Smooth muscle cell (in vitro differentiated cells): ENCODE measurements at regions not wholly inside any gene's neighbourhood (a gene's known extent, or its start where the extent isn't known, plus 50 kb on each side); places are given as distances from the start of the nearest gene placed in this dataset.

Experiments
- DNase-seq: peaks from one replicate; lab custom pipeline; 2025; ENCODE audit not compliant: unreplicated experiment; lab: John Stamatoyannopoulos, UW
- H2AFZ ChIP-seq: fragments of 200-600 bp; sonication (generic); 2 replicates; pipeline ENCODE4 v1.6.0; 2016; ENCODE audit warnings: antibody characterized with exemption, low read depth, mild to moderate bottlenecking
- H3F3A ChIP-seq: fragments of 200-600 bp; sonication (generic); 2 replicates; pipeline ENCODE4 v1.6.0; 2017; ENCODE audit warnings: antibody characterized with exemption, low read depth
- H3K27ac ChIP-seq: fragments of 200-600 bp; sonication (generic); 2 replicates; pipeline ENCODE4 v1.5.1; 2016; ENCODE audit warnings: low read depth, mild to moderate bottlenecking
- H3K27me3 ChIP-seq: fragments of 200-600 bp; sonication (generic); 2 replicates; pipeline ENCODE4 v1.6.1; 2016; ENCODE audit warnings: low read depth, mild to moderate bottlenecking
- H3K36me3 ChIP-seq: fragments of 200-600 bp; sonication (generic); 2 replicates; pipeline ENCODE4 v1.5.1; 2016; ENCODE audit warnings: low read depth
- H3K4me1 ChIP-seq: fragments of 200-600 bp; sonication (generic); 2 replicates; pipeline ENCODE4 v1.5.1; 2016; ENCODE audit warnings: low read depth
- H3K4me2 ChIP-seq: fragments of 200-600 bp; sonication (generic); 2 replicates; pipeline ENCODE4 v1.6.0; 2016; ENCODE audit warnings: mild to moderate bottlenecking
- H3K4me3 ChIP-seq: fragments of 200-600 bp; sonication (generic); 2 replicates; pipeline ENCODE4 v1.5.1; 2016; ENCODE audit warnings: mild to moderate bottlenecking
- H3K79me2 ChIP-seq: fragments of 200-600 bp; sonication (generic); 2 replicates; pipeline ENCODE4 v1.6.0; 2016; ENCODE audit warnings: low read depth, mild to moderate bottlenecking
- H3K9ac ChIP-seq: fragments of 200-600 bp; sonication (generic); 2 replicates; pipeline ENCODE4 v1.6.0; 2016; ENCODE audit warnings: low read depth
- H3K9me3 ChIP-seq: fragments of 200-600 bp; sonication (generic); replicated peaks from 2 replicates; pipeline ENCODE4 v1.5.1; 2016; ENCODE audit warnings: low read depth
- H4K20me1 ChIP-seq: fragments of 200-600 bp; sonication (generic); 2 replicates; pipeline ENCODE4 v1.6.0; 2016; ENCODE audit warnings: low read depth
- WGBS: methylation state at CpG from one replicate; pipeline ENCODE4 v1.1.7; 2016; ENCODE audit warnings: low lambda C conversion rate; 5-methylcytosine and 5-hydroxymethylcytosine counted together
- TF ChIP-seq, protein P1 (sequence below): fragments of 200-600 bp; sonication (generic); IDR thresholded peaks from 2 replicates; pipeline ENCODE4 v1.5.1; 2017; ENCODE audit warnings: borderline replicate concordance, mild to moderate bottlenecking, antibody characterized with exemption; ENCODE audit not compliant: insufficient read depth, poor library complexity, severe bottlenecking

DNA sequence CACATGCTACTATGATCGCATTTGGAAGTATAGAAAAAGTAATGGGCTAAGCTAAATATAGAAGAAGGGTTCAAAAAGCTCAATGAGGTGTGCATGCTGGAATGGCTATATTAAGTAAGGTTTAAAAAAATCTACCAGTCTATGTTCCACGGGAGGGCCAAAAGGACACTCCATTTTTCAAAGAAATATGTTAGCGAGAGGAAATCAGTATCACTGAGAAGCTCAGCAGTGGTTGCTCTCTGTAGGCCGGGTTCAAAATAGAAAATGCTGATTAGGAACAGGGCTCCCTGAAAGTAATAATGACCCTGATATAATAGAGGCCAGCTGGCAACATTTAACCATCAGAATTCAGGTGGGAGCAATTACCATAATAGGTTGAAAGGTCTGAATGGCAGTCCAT lies 224.5 kb upstream of the SEMA3E start:
- H3K79me2 ChIP-seq, result no peaks in the 10 kb centered on the region
- no peaks in the 10 kb centered on the region for H4K20me1 ChIP-seq
- no peaks in the 10 kb centered on the region for H3K36me3 ChIP-seq
- no peak overlapping the region for H3K4me3 ChIP-seq
- H3K4me1 ChIP-seq, result peaks cover 7% of the 10 kb centered on the region
- no peaks in the 10 kb centered on the region for H3F3A ChIP-seq
- TF ChIP-seq, protein P1, sequence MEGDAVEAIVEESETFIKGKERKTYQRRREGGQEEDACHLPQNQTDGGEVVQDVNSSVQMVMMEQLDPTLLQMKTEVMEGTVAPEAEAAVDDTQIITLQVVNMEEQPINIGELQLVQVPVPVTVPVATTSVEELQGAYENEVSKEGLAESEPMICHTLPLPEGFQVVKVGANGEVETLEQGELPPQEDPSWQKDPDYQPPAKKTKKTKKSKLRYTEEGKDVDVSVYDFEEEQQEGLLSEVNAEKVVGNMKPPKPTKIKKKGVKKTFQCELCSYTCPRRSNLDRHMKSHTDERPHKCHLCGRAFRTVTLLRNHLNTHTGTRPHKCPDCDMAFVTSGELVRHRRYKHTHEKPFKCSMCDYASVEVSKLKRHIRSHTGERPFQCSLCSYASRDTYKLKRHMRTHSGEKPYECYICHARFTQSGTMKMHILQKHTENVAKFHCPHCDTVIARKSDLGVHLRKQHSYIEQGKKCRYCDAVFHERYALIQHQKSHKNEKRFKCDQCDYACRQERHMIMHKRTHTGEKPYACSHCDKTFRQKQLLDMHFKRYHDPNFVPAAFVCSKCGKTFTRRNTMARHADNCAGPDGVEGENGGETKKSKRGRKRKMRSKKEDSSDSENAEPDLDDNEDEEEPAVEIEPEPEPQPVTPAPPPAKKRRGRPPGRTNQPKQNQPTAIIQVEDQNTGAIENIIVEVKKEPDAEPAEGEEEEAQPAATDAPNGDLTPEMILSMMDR, result no peak
- no peaks in the 10 kb centered on the region for H3K9me3 ChIP-seq
- H3K27me3 ChIP-seq, result no peaks in the 10 kb centered on the region
- DNase-seq, result no peak
- H3K4me2 ChIP-seq, result no peak overlapping the region
- 87% methylated on average over 4 of the region's 4 CpGs for WGBS
- H2AFZ ChIP-seq, result no peak overlapping the region
- H3K9ac ChIP-seq, result no peak overlapping the region
- no peak overlapping the region for H3K27ac ChIP-seq

DNA sequence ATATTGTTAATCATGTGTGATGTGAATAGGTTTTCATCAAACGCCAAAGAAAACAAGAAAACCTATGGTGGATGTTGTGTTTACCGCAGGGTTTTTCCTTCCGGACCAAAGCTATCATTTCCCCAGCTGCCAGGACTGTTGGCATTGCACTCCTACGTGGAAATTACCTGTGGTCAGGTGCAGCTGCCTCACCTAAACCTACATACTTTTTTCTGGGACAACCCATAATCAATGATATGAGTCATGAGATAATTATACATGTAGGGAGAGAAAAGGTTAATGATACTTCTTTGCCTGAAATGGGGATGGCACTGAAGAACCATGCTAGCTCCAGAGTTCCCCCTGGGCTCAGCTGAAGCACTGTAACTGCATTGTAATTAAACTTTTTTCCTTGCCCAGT lies 223.6 kb upstream of the SEMA3E start:
- WGBS, result 74% methylated on average over 4 of the region's 4 CpGs

DNA sequence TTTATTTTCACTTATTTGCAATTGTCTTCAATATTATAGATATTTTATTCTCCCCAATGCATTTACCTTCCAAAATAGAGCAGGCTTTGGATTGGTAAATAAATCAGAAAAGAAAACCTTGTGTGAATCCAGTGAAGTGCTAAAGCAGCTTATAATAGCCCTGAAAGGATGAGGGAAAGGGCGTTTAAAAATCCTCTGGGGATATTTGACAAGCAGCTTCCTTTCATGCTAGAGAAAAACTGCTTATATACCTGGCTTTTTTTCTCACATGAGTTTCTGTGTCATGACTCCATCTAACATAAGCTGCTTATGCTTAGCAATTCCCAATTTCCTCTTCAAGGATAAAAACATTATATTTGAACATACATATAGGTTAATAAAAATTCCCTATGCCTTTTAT lies 221.6 kb upstream of the SEMA3E start:
- H3K4me3 ChIP-seq, result no peak overlapping the region
- no peaks in the 10 kb centered on the region for H3K9me3 ChIP-seq
- H2AFZ ChIP-seq, result no peak overlapping the region
- TF ChIP-seq, protein P1, result no peak
- DNase-seq, result no peak
- no peaks in the 10 kb centered on the region for H3K36me3 ChIP-seq
- no peaks in the 10 kb centered on the region for H3F3A ChIP-seq
- no peaks in the 10 kb centered on the region for H3K27me3 ChIP-seq
- peaks cover 7% of the 10 kb centered on the region for H3K4me1 ChIP-seq
- no peak overlapping the region for H3K4me2 ChIP-seq
- 88% methylated on average over 1 of the region's 1 CpG for WGBS
- H3K9ac ChIP-seq, result no peak overlapping the region
- no peaks in the 10 kb centered on the region for H4K20me1 ChIP-seq
- no peak overlapping the region for H3K27ac ChIP-seq
- no peaks in the 10 kb centered on the region for H3K79me2 ChIP-seq

More for the DNA sequence above, 223.6 kb upstream of the SEMA3E start:
- H3K9ac ChIP-seq, result no peak overlapping the region
- TF ChIP-seq, protein P1, result no peak
- H3K9me3 ChIP-seq, result no peaks in the 10 kb centered on the region
- no peaks in the 10 kb centered on the region for H3K36me3 ChIP-seq
- no peak for DNase-seq
- H3K4me1 ChIP-seq, result peaks cover 7% of the 10 kb centered on the region
- H3F3A ChIP-seq, result no peaks in the 10 kb centered on the region
- H3K4me3 ChIP-seq, result no peak overlapping the region
- H4K20me1 ChIP-seq, result no peaks in the 10 kb centered on the region
- no peak overlapping the region for H3K27ac ChIP-seq
- H3K4me2 ChIP-seq, result no peak overlapping the region
- no peaks in the 10 kb centered on the region for H3K79me2 ChIP-seq
- H3K27me3 ChIP-seq, result no peaks in the 10 kb centered on the region
- no peak overlapping the region for H2AFZ ChIP-seq

DNA sequence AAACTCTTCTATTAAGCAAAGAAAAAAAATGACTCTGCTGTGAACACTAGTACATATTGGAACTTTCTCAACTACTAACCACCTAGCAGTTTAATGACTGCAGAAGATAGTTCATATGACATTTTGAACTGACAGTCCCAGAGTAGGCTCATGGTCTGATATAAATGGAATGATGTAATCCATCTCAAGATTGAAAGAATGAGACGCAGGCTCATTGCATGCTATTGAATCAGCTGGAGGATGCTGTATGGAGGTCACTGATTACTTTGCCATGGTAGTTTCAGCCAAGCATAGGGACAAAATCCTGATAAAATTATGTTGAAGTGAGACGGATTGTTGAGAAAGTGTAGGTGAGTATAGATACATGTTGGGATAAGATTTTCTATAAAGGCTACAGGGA lies 217.6 kb upstream of the SEMA3E start:
- no peak overlapping the region for H2AFZ ChIP-seq
- H3K27me3 ChIP-seq, result no peaks in the 10 kb centered on the region
- no peaks in the 10 kb centered on the region for H3K79me2 ChIP-seq
- DNase-seq, result no peak
- H3F3A ChIP-seq, result no peaks in the 10 kb centered on the region
- no peak overlapping the region for H3K9ac ChIP-seq
- H3K4me2 ChIP-seq, result no peak overlapping the region
- H3K4me3 ChIP-seq, result no peak overlapping the region
- H4K20me1 ChIP-seq, result no peaks in the 10 kb centered on the region
- H3K4me1 ChIP-seq, result peaks cover 7% of the 10 kb centered on the region
- H3K9me3 ChIP-seq, result no peaks in the 10 kb centered on the region
- WGBS, result 92% methylated on average over 2 of the region's 2 CpGs
- H3K36me3 ChIP-seq, result no peaks in the 10 kb centered on the region
- TF ChIP-seq, protein P1, result no peak
- H3K27ac ChIP-seq, result no peak overlapping the region
